Ascending aorta (tissue), 2 donors: ENCODE measurements at regions not wholly inside any gene's neighbourhood (a gene's known extent, or its start where the extent isn't known, plus 50 kb on each side); places are given as distances from the start of the nearest gene placed in this dataset.

Source experiments
- DNase-seq, 2 donors: peaks; one replicate each; pipeline ENCODE4 v3.0.0-alpha.2; 2019; ENCODE audit warnings: low spot score in 2 of 2
- H3K27ac ChIP-seq, 2 donors: fragments of 200-600 bp; sonication (generic); one replicate each; pipeline ENCODE4 v1.5.1; 2016 to 2017; ENCODE audit warnings: mild to moderate bottlenecking in 1 of 2
- H3K27me3 ChIP-seq: fragments of 200-600 bp; sonication (generic); one replicate; pipeline ENCODE4 v1.5.1; 2017
- H3K36me3 ChIP-seq, 2 donors: fragments of 200-600 bp; sonication (generic); one replicate each; pipeline ENCODE4 v1.5.1; 2016
- H3K4me1 ChIP-seq, 2 donors: fragments of 200-600 bp; sonication (generic); one replicate each; pipeline ENCODE4 v1.5.1; 2016 to 2017; ENCODE audit warnings: mild to moderate bottlenecking in 1 of 2
- H3K4me3 ChIP-seq, 2 donors: fragments of 200-600 bp; sonication (generic); one replicate each; pipeline ENCODE4 v1.5.1; 2016 to 2017; ENCODE audit warnings: mild to moderate bottlenecking in 1 of 2
- H3K9me3 ChIP-seq, 2 donors: fragments of 200-600 bp; sonication (generic); one replicate each; pipeline ENCODE4 v1.5.1; 2016
- CTCF ChIP-seq, 3 experiments: fragments of 200-600 bp in 2 of 3; fragments of 450-650 bp in 1 of 3; sonication (generic) in 2 of 3; IDR thresholded peaks; one replicate each; pipeline ENCODE4 v1.5.1; 2016 to 2019; ENCODE audit warnings: antibody characterized with exemption in 3 of 3, mild to moderate bottlenecking in 1 of 3, moderate library complexity in 1 of 3
- intact Hi-C: fragments of 100-400 bp; cut with DNase I; formaldehyde crosslinking; loops from one replicate; pipeline ENCODE4 v1.15.1; 2023

- H3K4me3 ChIP-seq, result no peak overlapping the region
- H3K36me3 ChIP-seq, result no peaks in the 10 kb centered on the region
- H3K27me3 ChIP-seq, result no peaks in the 10 kb centered on the region
- TF ChIP-seq CTCF (IDR thresholded peaks at IDR 0.05), result no peak
- no peaks in the 10 kb centered on the region for H3K9me3 ChIP-seq
- intact Hi-C loops, result no loop called here
- no peak overlapping the region for H3K27ac ChIP-seq
- H3K4me1 ChIP-seq, result no peaks in the 10 kb centered on the region
- DNase-seq, result no peak
Observed at GRCh38 chr20:50250679-50251382, 60.2 kb downstream of the CEBPB start.

- no peaks in the 10 kb centered on the region for H3K27me3 ChIP-seq
- H3K4me1 ChIP-seq, result no peaks in the 10 kb centered on the region
- no peak for TF ChIP-seq CTCF (IDR thresholded peaks at IDR 0.05)
- H3K9me3 ChIP-seq, result no peaks in the 10 kb centered on the region
- intact Hi-C loops, result no loop called here
- H3K36me3 ChIP-seq, result no peaks in the 10 kb centered on the region
- H3K27ac ChIP-seq, result no peak overlapping the region
- DNase-seq, result no peak
- H3K4me3 ChIP-seq, result no peak overlapping the region
Observed at GRCh38 chr20:50251383-50251748, 60.7 kb downstream of the CEBPB start.

- H3K4me3 ChIP-seq, result no peak overlapping the region
- intact Hi-C loops, result no loop called here
- no peak for TF ChIP-seq CTCF (IDR thresholded peaks at IDR 0.05)
- no peaks in the 10 kb centered on the region for H3K9me3 ChIP-seq
- no peaks in the 10 kb centered on the region for H3K4me1 ChIP-seq
- H3K27ac ChIP-seq, result no peak overlapping the region
- no peaks in the 10 kb centered on the region for H3K36me3 ChIP-seq
- no peaks in the 10 kb centered on the region for H3K27me3 ChIP-seq
- no peak for DNase-seq
Observed at GRCh38 chr20:50251992-50252511, 61.4 kb downstream of the CEBPB start.

- H3K9me3 ChIP-seq, result no peaks in the 10 kb centered on the region
- no peaks in the 10 kb centered on the region for H3K36me3 ChIP-seq
- H3K4me3 ChIP-seq, result no peak overlapping the region
- intact Hi-C loops, result no loop called here
- H3K4me1 ChIP-seq, result no peaks in the 10 kb centered on the region
- H3K27ac ChIP-seq, result no peak overlapping the region
- H3K27me3 ChIP-seq, result no peaks in the 10 kb centered on the region
- no peak for TF ChIP-seq CTCF (IDR thresholded peaks at IDR 0.05)
- DNase-seq, result no peak
Observed at GRCh38 chr20:50252701-50253100, 62.1 kb downstream of the CEBPB start.

- no peaks in the 10 kb centered on the region for H3K27me3 ChIP-seq
- H3K4me1 ChIP-seq, result no peaks in the 10 kb centered on the region
- DNase-seq, result no peak
- H3K36me3 ChIP-seq, result no peaks in the 10 kb centered on the region
- TF ChIP-seq CTCF (IDR thresholded peaks at IDR 0.05), result no peak
- intact Hi-C loops, result no loop called here
- no peaks in the 10 kb centered on the region for H3K9me3 ChIP-seq
- H3K4me3 ChIP-seq, result no peak overlapping the region
- H3K27ac ChIP-seq, result no peak overlapping the region
Observed at GRCh38 chr20:50253101-50253500, 62.5 kb downstream of the CEBPB start.
